Stomach smooth muscle (tissue), 2 donors: ENCODE measurements at regions not wholly inside any gene's neighbourhood (a gene's known extent, or its start where the extent isn't known, plus 50 kb on each side); places are given as distances from the start of the nearest gene placed in this dataset.
"Not testable (repeated sequence)": the region's sequence is repeated elsewhere in the genome, so short reads cannot be mapped to it uniquely, and the experiment has no call there.

Source experiments
- H3K27ac ChIP-seq: one replicate; pipeline ENCODE4 v1.7.0; 2013; ENCODE audit warnings: mild to moderate bottlenecking, low read length, inconsistent platforms
- H3K27me3 ChIP-seq, 2 donors: one replicate each; pipeline ENCODE4 v1.7.0; 2013; ENCODE audit warnings: low read length in 2 of 2; ENCODE audit not compliant: insufficient read depth in 2 of 2, control insufficient read depth in 1 of 2
- H3K36me3 ChIP-seq, 2 donors: one replicate each; pipeline ENCODE4 v1.7.0; 2013; ENCODE audit warnings: low read length in 2 of 2; ENCODE audit not compliant: control insufficient read depth in 2 of 2, insufficient read depth in 2 of 2
- H3K4me1 ChIP-seq: one replicate; pipeline ENCODE4 v1.7.0; 2013; ENCODE audit warnings: low read length; ENCODE audit not compliant: control insufficient read depth, insufficient read depth
- H3K4me3 ChIP-seq, 2 donors: one replicate each; pipeline ENCODE4 v1.7.0; 2013; ENCODE audit warnings: low read length in 2 of 2
- H3K9ac ChIP-seq, 2 donors: one replicate each; pipeline ENCODE4 v1.7.0; 2013; ENCODE audit warnings: low read length in 2 of 2, mild to moderate bottlenecking in 1 of 2
- H3K9me3 ChIP-seq, 2 donors: one replicate each; pipeline ENCODE4 v1.7.0; 2013; ENCODE audit warnings: low read length in 2 of 2; ENCODE audit not compliant: control insufficient read depth in 2 of 2
- donor health status: healthy.
- donor health status: Pancreatic carcinoma.

DNA sequence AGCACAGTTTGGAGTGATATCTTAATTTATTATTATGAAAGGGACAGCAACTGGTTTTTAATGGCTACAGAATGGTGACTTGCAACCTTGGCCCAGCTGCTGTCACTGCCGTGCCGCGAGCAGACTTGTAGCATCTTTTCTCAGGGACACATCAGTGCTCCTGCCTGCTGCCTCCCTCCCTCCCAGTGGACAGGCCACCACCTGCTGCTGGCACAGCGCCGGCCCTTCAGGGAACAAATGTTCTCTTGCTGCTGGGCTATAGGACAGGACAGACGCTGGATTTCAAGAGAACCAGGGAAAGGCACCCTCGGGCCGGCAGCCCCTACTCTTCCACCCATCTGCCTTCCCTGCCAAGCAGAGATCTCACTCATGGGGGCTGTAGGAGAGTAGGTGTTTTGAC lies 413.8 kb upstream of the NFIA start:
- Histone ChIP-seq H3K4me1 (no peaks in the 10 kb centered on the region), H3K4me3 (no peak overlapping the region), H3K27me3 (no peaks in the 10 kb centered on the region), H3K36me3 (no peaks in the 10 kb centered on the region), H3K27ac (no peak overlapping the region), H3K9ac (no peak overlapping the region), H3K9me3 (no peaks in the 10 kb centered on the region)

- Histone ChIP-seq H3K4me3 (no peak overlapping the region), H3K27me3 (no peaks in the 10 kb centered on the region), H3K4me1 (no peaks in the 10 kb centered on the region), H3K36me3 (no peaks in the 10 kb centered on the region), H3K9ac (no peak overlapping the region), H3K9me3 (no peaks in the 10 kb centered on the region), H3K27ac (no peak overlapping the region)
Measured at GRCh38 chr1:60665311-60665710, 417.1 kb upstream of the NFIA start.

- no peak overlapping the region for H3K4me3 ChIP-seq
- H3K4me1 ChIP-seq: no peaks in the 10 kb centered on the region
- H3K36me3 ChIP-seq: no peaks in the 10 kb centered on the region
- H3K27me3 ChIP-seq: no peaks in the 10 kb centered on the region
- no peak overlapping the region for H3K27ac ChIP-seq
- no peaks in the 10 kb centered on the region for H3K9me3 ChIP-seq
- H3K9ac ChIP-seq: no peak overlapping the region
Measured at GRCh38 chr1:60664086-60664625, 418.2 kb upstream of the NFIA start.

GRCh38 chr1:60662486-60663044 lies 419.8 kb upstream of the NFIA start:
- Histone ChIP-seq H3K27me3 (no peaks in the 10 kb centered on the region), H3K4me3 (no peak overlapping the region), H3K36me3 (no peaks in the 10 kb centered on the region), H3K4me1 (no peaks in the 10 kb centered on the region), H3K9me3 (no peaks in the 10 kb centered on the region), H3K9ac (no peak overlapping the region), H3K27ac (no peak overlapping the region)

GRCh38 chr1:60657926-60658325 lies 424.4 kb upstream of the NFIA start:
- Histone ChIP-seq H3K36me3 (no peaks in the 10 kb centered on the region), H3K4me3 (no peak overlapping the region), H3K4me1 (no peaks in the 10 kb centered on the region), H3K27me3 (no peaks in the 10 kb centered on the region), H3K9ac (no peak overlapping the region), H3K27ac (no peak overlapping the region), H3K9me3 (no peaks in the 10 kb centered on the region)

DNA sequence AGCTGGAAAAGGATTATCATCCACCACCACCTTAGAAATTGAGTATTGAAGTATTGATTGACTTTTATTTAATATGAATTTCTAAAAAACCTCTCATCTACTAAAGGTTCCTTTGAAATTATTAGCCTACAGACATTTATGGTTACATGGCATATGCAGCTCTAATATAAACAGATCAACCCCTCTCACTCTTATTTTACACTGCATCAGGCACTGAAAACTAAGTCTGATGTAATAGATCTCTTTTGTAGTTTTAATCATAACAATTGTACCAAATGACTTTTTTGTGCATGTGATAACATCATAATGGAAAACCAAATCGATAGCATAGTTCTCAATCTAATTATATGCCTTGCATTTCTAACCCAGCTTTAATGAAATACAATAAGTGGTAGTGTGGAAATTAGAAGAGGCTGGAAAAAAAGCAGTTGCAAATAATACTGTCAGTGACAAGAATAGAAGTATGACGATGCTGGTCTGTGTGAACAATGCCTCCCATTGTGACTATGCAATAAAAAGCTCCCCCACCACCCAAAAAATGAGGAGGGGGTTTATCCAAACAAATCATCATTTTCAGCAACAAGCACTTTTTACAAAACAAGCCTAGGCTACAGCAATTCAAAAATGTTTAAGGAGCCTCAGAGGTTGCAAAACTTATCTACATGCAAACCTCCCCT lies 426.5 kb upstream of the NFIA start:
- H3K9me3 ChIP-seq: no peaks in the 10 kb centered on the region
- H3K27me3 ChIP-seq: no peaks in the 10 kb centered on the region
- H3K4me3 ChIP-seq: no peak overlapping the region

GRCh38 chr1:60640033-60640551 lies 442.3 kb upstream of the NFIA start:
- H3K36me3 ChIP-seq, H3K27ac ChIP-seq, H3K4me3 ChIP-seq, H3K9ac ChIP-seq, H3K9me3 ChIP-seq, H3K27me3 ChIP-seq, H3K4me1 ChIP-seq: not testable (repeated sequence)

More for the DNA sequence above, 426.5 kb upstream of the NFIA start:
- no peaks in the 10 kb centered on the region for H3K36me3 ChIP-seq
- no peak overlapping the region for H3K27ac ChIP-seq
- no peak overlapping the region for H3K9ac ChIP-seq
- no peaks in the 10 kb centered on the region for H3K4me1 ChIP-seq

GRCh38 chr1:60639287-60639686 lies 443.1 kb upstream of the NFIA start:
- no peak overlapping the region for H3K9ac ChIP-seq
- H3K4me3 ChIP-seq: no peak overlapping the region
- H3K9me3 ChIP-seq: no peaks in the 10 kb centered on the region
- H3K27me3 ChIP-seq: no peaks in the 10 kb centered on the region
- H3K27ac ChIP-seq: no peak overlapping the region
- no peaks in the 10 kb centered on the region for H3K36me3 ChIP-seq
- H3K4me1 ChIP-seq: no peaks in the 10 kb centered on the region

GRCh38 chr1:60637651-60638050 lies 444.7 kb upstream of the NFIA start:
- Histone ChIP-seq H3K9me3 (no peaks in the 10 kb centered on the region), H3K4me1 (no peaks in the 10 kb centered on the region), H3K36me3 (no peaks in the 10 kb centered on the region), H3K27me3 (no peaks in the 10 kb centered on the region), H3K9ac (no peak overlapping the region), H3K27ac (no peak overlapping the region), H3K4me3 (no peak overlapping the region)

DNA sequence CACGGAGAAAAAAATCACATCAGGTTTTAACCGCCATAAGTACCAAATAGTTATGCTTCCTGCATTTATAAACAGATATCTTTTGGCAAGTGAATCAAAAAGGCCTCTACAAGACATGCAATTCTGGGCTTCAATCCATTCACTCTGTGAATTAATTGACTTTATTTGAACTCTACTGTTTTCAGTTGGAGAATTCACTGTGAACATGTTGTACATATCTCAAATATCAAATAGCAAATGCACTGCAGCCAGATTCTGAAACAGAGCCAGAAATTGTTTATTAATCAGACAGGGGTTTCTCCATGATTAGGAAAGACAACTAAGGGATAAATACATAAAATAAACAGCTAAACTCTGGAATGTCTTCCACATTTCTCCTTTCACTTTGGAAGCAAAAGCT lies 445.4 kb upstream of the NFIA start:
- Histone ChIP-seq H3K4me3 (no peak overlapping the region), H3K9me3 (no peaks in the 10 kb centered on the region), H3K9ac (no peak overlapping the region), H3K27ac (no peak overlapping the region), H3K27me3 (no peaks in the 10 kb centered on the region), H3K4me1 (no peaks in the 10 kb centered on the region), H3K36me3 (no peaks in the 10 kb centered on the region)

GRCh38 chr1:60634106-60634505 lies 448.3 kb upstream of the NFIA start:
- H3K27ac ChIP-seq: no peak overlapping the region

More at GRCh38 chr1:60634106-60634505, 448.3 kb upstream of the NFIA start:
- Histone ChIP-seq H3K36me3 (no peaks in the 10 kb centered on the region), H3K27me3 (no peaks in the 10 kb centered on the region), H3K9me3 (no peaks in the 10 kb centered on the region), H3K4me1 (no peaks in the 10 kb centered on the region), H3K4me3 (no peak overlapping the region), H3K9ac (no peak overlapping the region)
